Trophoblast cell (in vitro differentiated cells and primary cell): ENCODE measurements at regions not wholly inside any gene's neighbourhood (a gene's known extent, or its start where the extent isn't known, plus 50 kb on each side); places are given as distances from the start of the nearest gene placed in this dataset.

Experiments
- DNase-seq, 2 donors: peaks; one replicate each; pipeline ENCODE4 v3.0.0-alpha.2; 2016
- H2AFZ ChIP-seq: 2 replicates; pipeline ENCODE4 v1.6.1; 2013; ENCODE audit warnings: low read length, moderate library complexity, mild to moderate bottlenecking; ENCODE audit not compliant: insufficient read depth, poor library complexity
- H2AK5ac ChIP-seq: 2 replicates; pipeline ENCODE4 v1.6.1; 2013; ENCODE audit warnings: mild to moderate bottlenecking, low read length
- H2BK120ac ChIP-seq: 2 replicates; pipeline ENCODE4 v1.6.1; 2013; ENCODE audit warnings: low read length, mild to moderate bottlenecking, moderate library complexity; ENCODE audit not compliant: insufficient read depth, poor library complexity
- H2BK12ac ChIP-seq: 2 replicates; pipeline ENCODE4 v1.6.1; 2013; ENCODE audit warnings: mild to moderate bottlenecking, low read length, moderate library complexity
- H2BK5ac ChIP-seq: 2 replicates; pipeline ENCODE4 v1.6.1; 2013; ENCODE audit warnings: low read length, low read depth, moderate library complexity, mild to moderate bottlenecking; ENCODE audit not compliant: poor library complexity
- H3K14ac ChIP-seq: 2 replicates; pipeline ENCODE4 v1.6.1; 2013; ENCODE audit warnings: mild to moderate bottlenecking, low read length
- H3K18ac ChIP-seq: 2 replicates; pipeline ENCODE4 v1.6.1; 2013; ENCODE audit warnings: mild to moderate bottlenecking, low read length
- H3K23ac ChIP-seq: 2 replicates; pipeline ENCODE4 v1.6.1; 2013; ENCODE audit warnings: low read length
- H3K27ac ChIP-seq: 2 replicates; pipeline ENCODE4 v1.5.1; 2013; ENCODE audit warnings: low read depth, mild to moderate bottlenecking, inconsistent platforms, low read length, moderate library complexity
- H3K27me3 ChIP-seq: 2 replicates; pipeline ENCODE4 v1.6.1; 2013; ENCODE audit warnings: inconsistent platforms, mild to moderate bottlenecking, low read length, moderate library complexity; ENCODE audit not compliant: insufficient read depth
- H3K36me3 ChIP-seq, 2 experiments: 1 replicate in 1 of 2; 2 replicates in 1 of 2; pipeline ENCODE4 v1.6.1; 2013; ENCODE audit warnings: low read length in 2 of 2, mild to moderate bottlenecking in 2 of 2, moderate library complexity in 1 of 2; ENCODE audit not compliant: insufficient read depth in 2 of 2, control insufficient read depth in 1 of 2
- H3K4ac ChIP-seq: 2 replicates; pipeline ENCODE4 v1.6.1; 2013; ENCODE audit warnings: low read depth, mild to moderate bottlenecking, low read length, moderate library complexity
- H3K4me1 ChIP-seq, 2 experiments: 1 replicate in 1 of 2; 2 replicates in 1 of 2; pipeline ENCODE4 v1.6.1; 2013; ENCODE audit warnings: low read length in 2 of 2, mild to moderate bottlenecking in 2 of 2, moderate library complexity in 1 of 2; ENCODE audit not compliant: insufficient read depth in 2 of 2, control insufficient read depth in 1 of 2
- H3K4me2 ChIP-seq: 2 replicates; pipeline ENCODE4 v1.6.1; 2013; ENCODE audit warnings: inconsistent platforms, mild to moderate bottlenecking, low read length, moderate library complexity
- H3K4me3 ChIP-seq: 2 replicates; pipeline ENCODE4 v1.5.1; 2013; ENCODE audit warnings: mild to moderate bottlenecking, low read depth, low read length, inconsistent platforms
- H3K79me1 ChIP-seq: one replicate; pipeline ENCODE4 v1.6.1; 2013; ENCODE audit warnings: low read length
- H3K79me2 ChIP-seq: 2 replicates; pipeline ENCODE4 v1.6.1; 2013; ENCODE audit warnings: low read length, mild to moderate bottlenecking; ENCODE audit not compliant: control insufficient read depth, insufficient read depth, poor library complexity
- H3K9ac ChIP-seq: 2 replicates; pipeline ENCODE4 v1.6.1; 2013; ENCODE audit warnings: mild to moderate bottlenecking, low read length
- H3K9me3 ChIP-seq: 2 replicates; pipeline ENCODE4 v1.6.1; 2013; ENCODE audit warnings: low read depth, mild to moderate bottlenecking, control low read depth, inconsistent platforms, low read length; ENCODE audit not compliant: insufficient read depth
- H4K12ac ChIP-seq: 2 replicates; pipeline ENCODE4 v1.6.1; 2013; ENCODE audit warnings: low read depth, mild to moderate bottlenecking, low read length, moderate library complexity
- H4K8ac ChIP-seq: 2 replicates; pipeline ENCODE4 v1.6.1; 2013; ENCODE audit warnings: low read depth, mild to moderate bottlenecking, low read length, moderate library complexity
- H4K91ac ChIP-seq: one replicate; pipeline ENCODE4 v1.6.1; 2013; ENCODE audit warnings: low read depth, mild to moderate bottlenecking, low read length, moderate library complexity
- WGBS: extraction: QIAGEN DNeasy Blood & Tissue Kit; methylation state at CpG from one replicate; pipeline ENCODE4 v1.1.7; 2013; ENCODE audit warnings: missing lambda C conversion rate; ENCODE audit not compliant: insufficient read length, insufficient coverage; ENCODE audit errors: extremely low coverage; 5-methylcytosine and 5-hydroxymethylcytosine counted together

DNA sequence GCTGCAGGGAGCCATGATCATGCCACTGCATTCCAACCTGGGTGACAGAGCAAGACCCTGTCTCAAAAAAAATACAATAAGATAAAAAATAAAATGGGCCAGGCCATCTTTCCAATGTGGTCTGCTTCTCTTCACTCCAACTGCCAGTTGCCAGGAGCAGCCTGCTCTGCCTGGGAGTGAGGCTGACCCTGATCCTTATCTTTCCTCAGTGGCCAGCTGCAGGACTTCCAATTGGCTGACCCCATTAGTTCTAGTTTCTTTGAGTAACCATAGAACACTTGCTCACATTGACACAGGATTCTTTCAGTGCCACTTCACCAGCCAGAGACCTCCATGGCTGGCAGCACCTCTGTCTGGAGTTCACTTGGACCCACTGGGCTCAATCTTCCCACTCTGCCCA, 258.6 kb downstream of the MID1IP1 start:
- H3K14ac ChIP-seq, result no peak overlapping the region
- no peaks in the 10 kb centered on the region for H3K79me2 ChIP-seq
- no peak overlapping the region for H4K12ac ChIP-seq
- no peak overlapping the region for H2AK5ac ChIP-seq
- no peak overlapping the region for H3K23ac ChIP-seq
- H3K79me1 ChIP-seq, result no peaks in the 10 kb centered on the region
- no peak overlapping the region for H4K8ac ChIP-seq
- H3K4me3 ChIP-seq, result no peak overlapping the region
- H3K4me1 ChIP-seq, result peaks cover 4% of the 10 kb centered on the region in 2 experiments
- H2BK5ac ChIP-seq, result no peak overlapping the region
- no peak overlapping the region for H3K4me2 ChIP-seq
- H3K9me3 ChIP-seq, result no peaks in the 10 kb centered on the region
- no peak overlapping the region for H2BK12ac ChIP-seq
- no peak overlapping the region for H4K91ac ChIP-seq
- no peak for DNase-seq
- no peak overlapping the region for H3K9ac ChIP-seq
- H3K36me3 ChIP-seq, result no peaks in the 10 kb centered on the region
- no peak overlapping the region for H2BK120ac ChIP-seq
- no peak overlapping the region for H3K4ac ChIP-seq
- no peak overlapping the region for H3K18ac ChIP-seq
- no peak overlapping the region for H3K27ac ChIP-seq
- no peak overlapping the region for H2AFZ ChIP-seq
- no peaks in the 10 kb centered on the region for H3K27me3 ChIP-seq

DNA sequence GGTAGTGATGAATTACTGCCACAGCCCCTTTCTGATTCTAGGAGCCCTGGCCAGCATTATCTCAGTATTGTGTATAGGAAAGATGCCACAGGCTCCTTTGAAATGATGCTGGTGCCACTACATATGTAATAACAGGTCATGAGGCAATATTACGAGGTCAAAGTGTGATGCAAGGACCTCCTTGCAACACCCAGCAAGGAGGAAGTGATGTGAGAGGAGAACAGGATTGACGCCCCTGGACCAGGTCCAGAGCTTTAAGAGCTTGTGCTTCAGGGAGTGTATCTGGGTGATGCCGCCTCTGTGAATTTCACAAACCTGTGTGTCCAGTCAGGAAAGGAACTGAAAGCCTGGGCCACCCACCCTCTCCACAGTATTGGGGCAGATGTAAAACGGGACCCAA, 261.8 kb downstream of the MID1IP1 start:
- no peaks in the 10 kb centered on the region for H3K79me2 ChIP-seq
- WGBS, result no CpG with 5 or more reads among the region's 4 CpGs
- H2BK120ac ChIP-seq, result no peak overlapping the region
- no peaks in the 10 kb centered on the region for H3K36me3 ChIP-seq
- H4K12ac ChIP-seq, result no peak overlapping the region
- peaks cover 4% of the 10 kb centered on the region in 2 experiments for H3K4me1 ChIP-seq
- H3K18ac ChIP-seq, result no peak overlapping the region
- H2AFZ ChIP-seq, result no peak overlapping the region
- H3K27me3 ChIP-seq, result no peaks in the 10 kb centered on the region
- H3K9ac ChIP-seq, result no peak overlapping the region
- DNase-seq, result peak; percentile 58 to 82
- H3K27ac ChIP-seq, result no peak overlapping the region
- no peak overlapping the region for H2BK12ac ChIP-seq
- no peak overlapping the region for H3K4me3 ChIP-seq
- no peaks in the 10 kb centered on the region for H3K9me3 ChIP-seq
- H4K91ac ChIP-seq, result no peak overlapping the region
- no peaks in the 10 kb centered on the region for H3K79me1 ChIP-seq
- H4K8ac ChIP-seq, result no peak overlapping the region
- H2AK5ac ChIP-seq, result no peak overlapping the region
- H2BK5ac ChIP-seq, result no peak overlapping the region
- H3K23ac ChIP-seq, result no peak overlapping the region
- no peak overlapping the region for H3K14ac ChIP-seq
- no peak overlapping the region for H3K4me2 ChIP-seq
- no peak overlapping the region for H3K4ac ChIP-seq

DNA sequence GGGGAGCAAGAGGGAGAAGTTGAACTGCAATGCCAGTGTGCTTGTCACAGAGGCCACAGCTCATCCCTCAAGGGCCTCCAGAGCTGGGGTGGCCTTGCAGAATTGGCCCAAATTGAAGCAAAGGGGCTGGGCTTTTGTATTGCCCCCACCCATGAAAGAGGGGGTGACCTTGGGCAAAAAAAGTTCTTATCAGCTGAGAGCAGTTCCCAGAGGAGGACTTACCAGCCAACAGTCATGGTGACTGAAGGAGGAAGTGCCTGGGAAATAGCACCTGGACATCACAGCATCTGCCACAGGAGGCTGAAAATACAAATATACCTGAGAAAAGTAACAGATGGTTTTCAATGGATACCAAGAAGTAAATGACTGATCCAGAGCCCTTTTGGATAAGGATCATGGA, 262.4 kb downstream of the MID1IP1 start:
- Histone ChIP-seq H3K4me2 (no peak overlapping the region), H3K18ac (no peak overlapping the region), H3K23ac (no peak overlapping the region), H3K27me3 (no peaks in the 10 kb centered on the region), H4K8ac (no peak overlapping the region), H3K36me3 (no peaks in the 10 kb centered on the region), H3K27ac (no peak overlapping the region), H2AK5ac (no peak overlapping the region), H3K9me3 (no peaks in the 10 kb centered on the region), H2BK120ac (no peak overlapping the region), H3K9ac (no peak overlapping the region), H2AFZ (no peak overlapping the region), H2BK12ac (no peak overlapping the region), H3K79me1 (no peaks in the 10 kb centered on the region), H4K91ac (no peak overlapping the region), H3K4me1 (peaks cover 4% of the 10 kb centered on the region in 2 experiments), H2BK5ac (no peak overlapping the region), H4K12ac (no peak overlapping the region), H3K14ac (no peak overlapping the region), H3K4ac (no peak overlapping the region), H3K4me3 (no peak overlapping the region), H3K79me2 (no peaks in the 10 kb centered on the region)
- no peak for DNase-seq

DNA sequence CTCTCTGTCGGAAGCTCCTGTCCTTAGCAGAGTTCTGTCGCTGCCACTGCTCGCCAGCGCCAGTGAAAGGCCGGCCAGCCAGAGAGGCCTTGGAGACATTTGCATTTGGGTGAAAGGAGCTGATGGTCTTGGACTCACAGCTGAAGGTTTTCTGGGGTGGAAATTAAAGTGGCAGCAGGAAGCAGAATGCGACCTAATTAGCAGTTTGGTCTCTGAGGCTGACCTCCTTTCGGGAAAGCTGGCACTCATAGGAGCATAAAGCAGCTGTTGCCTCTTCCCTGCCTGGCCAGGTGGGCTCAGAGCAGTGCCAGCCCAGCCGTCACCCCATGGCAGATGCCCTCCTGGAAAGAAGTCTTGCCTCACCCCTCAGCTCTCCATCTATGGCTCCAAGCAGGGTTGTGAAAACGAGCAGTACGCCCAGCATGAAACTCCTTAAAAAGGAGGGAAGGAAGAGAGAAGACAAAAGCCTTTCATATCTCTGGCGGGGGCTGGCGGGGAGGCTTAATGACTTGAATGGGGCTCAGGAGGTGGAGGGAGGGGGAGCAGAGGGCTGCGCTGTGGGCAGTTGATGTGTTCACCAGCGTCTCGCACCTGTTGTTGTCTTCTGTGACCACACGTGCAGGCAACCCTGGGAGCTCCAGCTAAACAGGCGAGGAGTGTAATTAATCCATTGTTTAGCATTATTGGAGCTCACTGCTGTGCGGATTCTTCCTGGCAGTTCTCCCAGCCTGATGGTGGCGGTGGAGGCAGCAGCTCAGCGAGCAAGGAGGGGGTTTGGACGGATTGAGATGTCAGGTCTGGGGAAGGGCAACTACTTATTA, 264.0 kb downstream of the MID1IP1 start:
- Histone ChIP-seq H3K23ac (no peak overlapping the region), H3K18ac (no peak overlapping the region), H3K4ac (no peak overlapping the region), H3K9me3 (no peaks in the 10 kb centered on the region), H3K79me2 (no peaks in the 10 kb centered on the region), H4K8ac (no peak overlapping the region), H3K36me3 (no peaks in the 10 kb centered on the region), H3K4me2 (no peak overlapping the region), H2BK5ac (no peak overlapping the region), H3K27ac (no peak overlapping the region), H3K4me1 (no peaks in the 10 kb centered on the region), H2AFZ (no peak overlapping the region), H3K79me1 (no peaks in the 10 kb centered on the region), H3K9ac (no peak overlapping the region), H2AK5ac (no peak overlapping the region), H4K12ac (no peak overlapping the region), H3K4me3 (no peak overlapping the region), H2BK12ac (no peak overlapping the region), H4K91ac (no peak overlapping the region), H2BK120ac (no peak overlapping the region), H3K27me3 (no peaks in the 10 kb centered on the region), H3K14ac (no peak overlapping the region)
- WGBS, result no CpG with 5 or more reads among the region's 21 CpGs
- no peak for DNase-seq
